K562 (cell line): ENCODE measurements at regions not wholly inside any gene's neighbourhood (a gene's known extent, or its start where the extent isn't known, plus 50 kb on each side); places are given as distances from the start of the nearest gene placed in this dataset.

ENCODE experiments used
- FOXM1 ChIP-seq, 2 experiments: fragments of 450-650 bp in 1 of 2; sonication (generic) in 1 of 2; formaldehyde crosslinking in 1 of 2; IDR thresholded peaks; 2 replicates each; pipeline versions ENCODE4 v1.6.1 to v1.9.0; 2017 to 2022; ENCODE audit warnings: low read depth in 2 of 2, mild to moderate bottlenecking in 2 of 2, missing genetic modification reagents in 1 of 2, moderate library complexity in 1 of 2
- HDAC2 ChIP-seq: fragments of 450-650 bp; IDR thresholded peaks from 2 replicates; pipeline ENCODE4 v1.6.1; 2016; ENCODE audit warnings: mild to moderate bottlenecking
- MYBL2 ChIP-seq, 2 experiments: fragments of 450-650 bp in 1 of 2; sonication (generic) in 1 of 2; formaldehyde crosslinking in 1 of 2; IDR thresholded peaks; 2 replicates each; pipeline versions ENCODE4 v1.6.1 to v1.8.1; 2017 to 2022; ENCODE audit warnings: borderline replicate concordance in 1 of 2, inconsistent platforms in 1 of 2, low read depth in 1 of 2, mild to moderate bottlenecking in 1 of 2, missing genetic modification reagents in 1 of 2, moderate library complexity in 1 of 2
- RHOXF2B ChIP-seq: fragments of 250-450 bp; sonication (Bioruptor Pico); conservative IDR thresholded peaks from 2 replicates; pipeline ENCODE4 v1.5.1; 2021
- ZNF165 ChIP-seq: fragments of 250-450 bp; sonication (Bioruptor Pico); IDR thresholded peaks from 2 replicates; pipeline ENCODE4 v1.4.0; 2020; ENCODE audit warnings: borderline replicate concordance
- ZNF696 ChIP-seq: fragments of 250-450 bp; sonication (Bioruptor Pico); conservative IDR thresholded peaks from 2 replicates; pipeline ENCODE4 v1.4.0; 2020; ENCODE audit warnings: mild to moderate bottlenecking, moderate library complexity
- ZNF764 ChIP-seq: fragments of 250-450 bp; sonication (Bioruptor Pico); IDR thresholded peaks from 2 replicates; pipeline ENCODE4 v1.4.0; 2020; ENCODE audit warnings: low read depth, mild to moderate bottlenecking, moderate library complexity
- TF ChIP-seq, protein P1 (sequence below): sonication (generic); formaldehyde crosslinking; IDR thresholded peaks from 2 replicates; pipeline ENCODE4 v1.8.1; 2022; ENCODE audit warnings: missing genetic modification reagents
- TF ChIP-seq, protein P2 (sequence below): fragments of 450-650 bp; IDR thresholded peaks from 2 replicates; pipeline ENCODE4 v1.6.1; 2016; ENCODE audit warnings: low read depth, mild to moderate bottlenecking, moderate library complexity
- TF ChIP-seq, protein P3 (sequence below), 2 experiments: fragments of 150-350 bp in 1 of 2; IDR thresholded peaks; 2 replicates each; pipeline ENCODE4 v1.6.1; 2012 to 2016; ENCODE audit warnings: low read depth in 2 of 2, low read length in 2 of 2, mild to moderate bottlenecking in 1 of 2, moderate library complexity in 1 of 2

DNA sequence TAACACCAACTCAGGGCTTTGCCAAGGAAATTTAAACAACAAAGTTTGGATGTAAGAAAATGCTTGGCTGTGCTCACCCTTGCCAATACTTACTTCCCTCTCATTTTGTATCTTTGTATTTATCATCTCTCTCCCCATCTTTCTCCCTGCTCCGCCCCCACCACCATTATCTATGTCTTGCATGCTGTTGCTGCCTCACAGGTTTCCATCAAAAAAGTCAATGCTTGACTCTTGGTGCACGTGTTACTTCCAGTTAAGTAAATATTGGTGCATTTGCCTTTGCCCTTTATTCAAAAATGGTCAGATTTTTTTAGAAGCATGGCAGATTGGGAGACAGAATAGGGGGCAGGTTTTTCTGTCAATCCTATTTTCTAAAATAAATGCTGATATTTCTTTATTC is 626.0 kb downstream of the ACTR3B start (continued):
- TF ChIP-seq, protein P1, sequence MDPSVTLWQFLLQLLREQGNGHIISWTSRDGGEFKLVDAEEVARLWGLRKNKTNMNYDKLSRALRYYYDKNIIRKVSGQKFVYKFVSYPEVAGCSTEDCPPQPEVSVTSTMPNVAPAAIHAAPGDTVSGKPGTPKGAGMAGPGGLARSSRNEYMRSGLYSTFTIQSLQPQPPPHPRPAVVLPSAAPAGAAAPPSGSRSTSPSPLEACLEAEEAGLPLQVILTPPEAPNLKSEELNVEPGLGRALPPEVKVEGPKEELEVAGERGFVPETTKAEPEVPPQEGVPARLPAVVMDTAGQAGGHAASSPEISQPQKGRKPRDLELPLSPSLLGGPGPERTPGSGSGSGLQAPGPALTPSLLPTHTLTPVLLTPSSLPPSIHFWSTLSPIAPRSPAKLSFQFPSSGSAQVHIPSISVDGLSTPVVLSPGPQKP (CRISPR knock-in tag) = no peak
- TF ChIP-seq MYBL2 (IDR thresholded peaks at IDR 0.05; ENCODE audit: low read depth) (no peak), MYBL2 (CRISPR knock-in tag; IDR thresholded peaks at IDR 0.05; ENCODE audit: borderline replicate concordance) (no peak), FOXM1 (IDR thresholded peaks at IDR 0.05; ENCODE audit: low read depth) (peak; percentile 38; the same call in 1 of the 2 replicates), FOXM1 (CRISPR knock-in tag; IDR thresholded peaks at IDR 0.05; ENCODE audit: low read depth) (no peak), RHOXF2B (CRISPR knock-in tag) (no peak), HDAC2 (peak; percentile 78), ZNF696 (no peak), ZNF764 (CRISPR knock-in tag) (no peak), ZNF165 (CRISPR knock-in tag) (no peak)
- TF ChIP-seq, protein P2, sequence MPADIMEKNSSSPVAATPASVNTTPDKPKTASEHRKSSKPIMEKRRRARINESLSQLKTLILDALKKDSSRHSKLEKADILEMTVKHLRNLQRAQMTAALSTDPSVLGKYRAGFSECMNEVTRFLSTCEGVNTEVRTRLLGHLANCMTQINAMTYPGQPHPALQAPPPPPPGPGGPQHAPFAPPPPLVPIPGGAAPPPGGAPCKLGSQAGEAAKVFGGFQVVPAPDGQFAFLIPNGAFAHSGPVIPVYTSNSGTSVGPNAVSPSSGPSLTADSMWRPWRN = 0 out of 2 replicates have a peak, but pooled peaks have one; percentile 21
- TF ChIP-seq, protein P3, sequence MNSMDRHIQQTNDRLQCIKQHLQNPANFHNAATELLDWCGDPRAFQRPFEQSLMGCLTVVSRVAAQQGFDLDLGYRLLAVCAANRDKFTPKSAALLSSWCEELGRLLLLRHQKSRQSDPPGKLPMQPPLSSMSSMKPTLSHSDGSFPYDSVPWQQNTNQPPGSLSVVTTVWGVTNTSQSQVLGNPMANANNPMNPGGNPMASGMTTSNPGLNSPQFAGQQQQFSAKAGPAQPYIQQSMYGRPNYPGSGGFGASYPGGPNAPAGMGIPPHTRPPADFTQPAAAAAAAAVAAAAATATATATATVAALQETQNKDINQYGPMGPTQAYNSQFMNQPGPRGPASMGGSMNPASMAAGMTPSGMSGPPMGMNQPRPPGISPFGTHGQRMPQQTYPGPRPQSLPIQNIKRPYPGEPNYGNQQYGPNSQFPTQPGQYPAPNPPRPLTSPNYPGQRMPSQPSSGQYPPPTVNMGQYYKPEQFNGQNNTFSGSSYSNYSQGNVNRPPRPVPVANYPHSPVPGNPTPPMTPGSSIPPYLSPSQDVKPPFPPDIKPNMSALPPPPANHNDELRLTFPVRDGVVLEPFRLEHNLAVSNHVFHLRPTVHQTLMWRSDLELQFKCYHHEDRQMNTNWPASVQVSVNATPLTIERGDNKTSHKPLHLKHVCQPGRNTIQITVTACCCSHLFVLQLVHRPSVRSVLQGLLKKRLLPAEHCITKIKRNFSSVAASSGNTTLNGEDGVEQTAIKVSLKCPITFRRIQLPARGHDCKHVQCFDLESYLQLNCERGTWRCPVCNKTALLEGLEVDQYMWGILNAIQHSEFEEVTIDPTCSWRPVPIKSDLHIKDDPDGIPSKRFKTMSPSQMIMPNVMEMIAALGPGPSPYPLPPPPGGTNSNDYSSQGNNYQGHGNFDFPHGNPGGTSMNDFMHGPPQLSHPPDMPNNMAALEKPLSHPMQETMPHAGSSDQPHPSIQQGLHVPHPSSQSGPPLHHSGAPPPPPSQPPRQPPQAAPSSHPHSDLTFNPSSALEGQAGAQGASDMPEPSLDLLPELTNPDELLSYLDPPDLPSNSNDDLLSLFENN (IDR thresholded peaks at IDR 0.05; ENCODE audit: low read depth in 2 of 2, low read length in 2 of 2) = no peak
